CD1c-positive myeloid dendritic cell (primary cell): ENCODE measurements at regions not wholly inside any gene's neighbourhood (a gene's known extent, or its start where the extent isn't known, plus 50 kb on each side); places are given as distances from the start of the nearest gene placed in this dataset.
"Not testable (repeated sequence)": the region's sequence is repeated elsewhere in the genome, so short reads cannot be mapped to it uniquely, and the experiment has no call there.

Experiments used
- DNase-seq: peaks from one replicate; pipeline ENCODE4 v3.0.0-alpha.2; 2016; ENCODE audit errors: extremely low spot score

GRCh38 chrX:71822314-71822713, 59.2 kb downstream of the CXorf49B start:
- not testable (repeated sequence) for DNase-seq

- DNase-seq, result no peak
Measured at GRCh38 chrX:71823391-71824057, 60.4 kb downstream of the CXorf49B start.

- no peak for DNase-seq
Measured at GRCh38 chrX:71828086-71828485, 64.9 kb downstream of the CXorf49B start.

- not testable (repeated sequence) for DNase-seq
Measured at GRCh38 chrX:71838092-71838491, 72.6 kb upstream of the NHSL2 start.

GRCh38 chrX:71846429-71846828, 64.2 kb upstream of the NHSL2 start:
- no peak for DNase-seq

GRCh38 chrX:71852182-71852581, 58.5 kb upstream of the NHSL2 start:
- DNase-seq, result no peak

- peak; percentile 15 for DNase-seq
Measured at GRCh38 chrX:71859637-71860036, 51.0 kb upstream of the NHSL2 start.
